GM23338 (cell line): ENCODE measurements at regions not wholly inside any gene's neighbourhood (a gene's known extent, or its start where the extent isn't known, plus 50 kb on each side); places are given as distances from the start of the nearest gene placed in this dataset.

ENCODE experiments used
- ATAC-seq: fragments of 200-7000 bp; cut with Tn5 transposase; 3 replicates; pipeline ENCODE4 v1.9.1; 2020
- DNase-seq: peaks from one replicate; pipeline ENCODE4 v3.0.0-alpha.2; 2015; ENCODE audit warnings: low spot score
- H2AFZ ChIP-seq: fragments of 200-600 bp; sonication (generic); 2 replicates; pipeline ENCODE4 v1.8.0; 2016; ENCODE audit warnings: antibody characterized with exemption, mild to moderate bottlenecking, moderate library complexity
- H3F3A ChIP-seq: fragments of 200-600 bp; sonication (generic); replicated peaks from 2 replicates; pipeline ENCODE4 v1.8.0; 2017; ENCODE audit warnings: antibody characterized with exemption, mixed run types, low read depth
- H3K27ac ChIP-seq: fragments of 200-600 bp; sonication (generic); 2 replicates; pipeline ENCODE4 v1.6.1; 2016; ENCODE audit warnings: low read depth
- H3K27me3 ChIP-seq: fragments of 200-600 bp; sonication (generic); 2 replicates; pipeline ENCODE4 v1.8.0; 2016; ENCODE audit warnings: mild to moderate bottlenecking, mixed run types, moderate library complexity; ENCODE audit not compliant: insufficient read depth
- H3K36me3 ChIP-seq: fragments of 200-600 bp; sonication (generic); 2 replicates; pipeline ENCODE4 v1.8.0; 2016; ENCODE audit warnings: mild to moderate bottlenecking; ENCODE audit not compliant: insufficient read depth
- H3K4me1 ChIP-seq: fragments of 200-600 bp; sonication (generic); 2 replicates; pipeline ENCODE4 v1.8.0; 2016; ENCODE audit warnings: mild to moderate bottlenecking, moderate library complexity; ENCODE audit not compliant: insufficient read depth
- H3K4me2 ChIP-seq: fragments of 200-600 bp; sonication (generic); 2 replicates; pipeline ENCODE4 v1.7.1; 2017; ENCODE audit warnings: mixed run types
- H3K4me3 ChIP-seq: fragments of 200-600 bp; sonication (generic); 2 replicates; pipeline ENCODE4 v1.6.1; 2016; ENCODE audit warnings: mixed run types
- H3K79me2 ChIP-seq: fragments of 200-600 bp; sonication (generic); replicated peaks from 2 replicates; pipeline ENCODE4 v1.8.0; 2017; ENCODE audit warnings: mild to moderate bottlenecking; ENCODE audit not compliant: insufficient read depth
- H3K9me2 ChIP-seq: fragments of 200-600 bp; sonication (generic); 2 replicates; pipeline ENCODE4 v1.8.0; 2017; ENCODE audit not compliant: insufficient read depth
- H4K20me1 ChIP-seq: fragments of 200-600 bp; sonication (generic); replicated peaks from 2 replicates; pipeline ENCODE4 v1.8.0; 2017; ENCODE audit warnings: mild to moderate bottlenecking; ENCODE audit not compliant: insufficient read depth
- H3K27ac Mint-ChIP-seq: 2 replicates; pipeline ENCODE4 v1.8.0; 2020; ENCODE audit warnings: inconsistent platforms, mild to moderate bottlenecking, moderate library complexity, mixed read lengths
- H3K27me3 Mint-ChIP-seq: 3 replicates; pipeline ENCODE4 v1.8.0; 2022; ENCODE audit warnings: low read depth, mild to moderate bottlenecking, moderate library complexity, mixed read lengths, inconsistent platforms; ENCODE audit not compliant: insufficient read depth, poor library complexity
- H3K36me3 Mint-ChIP-seq: 3 replicates; pipeline ENCODE4 v1.8.0; 2021; ENCODE audit warnings: low read depth, mild to moderate bottlenecking, inconsistent platforms, moderate library complexity, mixed read lengths
- H3K4me1 Mint-ChIP-seq: 3 replicates; pipeline ENCODE4 v1.8.0; 2020; ENCODE audit warnings: mild to moderate bottlenecking, inconsistent platforms, mixed read lengths
- H3K4me3 Mint-ChIP-seq: 3 replicates; pipeline ENCODE4 v1.8.0; 2021; ENCODE audit warnings: moderate library complexity, mild to moderate bottlenecking, inconsistent platforms, mixed read lengths
- H3K9me3 Mint-ChIP-seq: 3 replicates; pipeline ENCODE4 v1.8.0; 2020; ENCODE audit warnings: moderate library complexity, mild to moderate bottlenecking, inconsistent platforms, mixed read lengths
- EZH2phosphoT487 ChIP-seq: fragments of 200-600 bp; sonication (generic); IDR thresholded peaks from one replicate; pipeline ENCODE4 v1.8.1; 2018; ENCODE audit warnings: antibody characterized with exemption; ENCODE audit not compliant: unreplicated experiment
- NANOG ChIP-seq: IDR thresholded peaks from 2 replicates; pipeline ENCODE4 v1.6.1; 2016; ENCODE audit warnings: antibody characterized with exemption, borderline replicate concordance
- STAT1 ChIP-seq: IDR thresholded peaks from one replicate; pipeline ENCODE4 v1.6.1; 2016; ENCODE audit warnings: antibody characterized with exemption; ENCODE audit not compliant: unreplicated experiment
- ZNF114 ChIP-seq: fragments of 250-450 bp; sonication (Bioruptor Pico); IDR thresholded peaks from 2 replicates; pipeline ENCODE4 v1.5.0; 2020; ENCODE audit warnings: mild to moderate bottlenecking, moderate library complexity
- TF ChIP-seq, protein P1 (sequence below), 2 experiments: fragments of 200-600 bp in 1 of 2; sonication (generic) in 1 of 2; conservative IDR thresholded peaks; 2 replicates each; pipeline versions ENCODE4 v1.5.1 to v1.6.1; 2016 to 2017; ENCODE audit warnings: antibody characterized with exemption in 2 of 2, low read depth in 2 of 2, mild to moderate bottlenecking in 2 of 2, moderate library complexity in 1 of 2
- TF ChIP-seq, protein P2 (sequence below): IDR thresholded peaks from 2 replicates; pipeline ENCODE4 v1.6.1; 2016; ENCODE audit warnings: antibody characterized with exemption
- TF ChIP-seq, protein P3 (sequence below): fragments of 250-450 bp; sonication (Bioruptor Pico); IDR thresholded peaks from 2 replicates; pipeline ENCODE4 v1.5.0; 2020; ENCODE audit warnings: mild to moderate bottlenecking, moderate library complexity

DNA sequence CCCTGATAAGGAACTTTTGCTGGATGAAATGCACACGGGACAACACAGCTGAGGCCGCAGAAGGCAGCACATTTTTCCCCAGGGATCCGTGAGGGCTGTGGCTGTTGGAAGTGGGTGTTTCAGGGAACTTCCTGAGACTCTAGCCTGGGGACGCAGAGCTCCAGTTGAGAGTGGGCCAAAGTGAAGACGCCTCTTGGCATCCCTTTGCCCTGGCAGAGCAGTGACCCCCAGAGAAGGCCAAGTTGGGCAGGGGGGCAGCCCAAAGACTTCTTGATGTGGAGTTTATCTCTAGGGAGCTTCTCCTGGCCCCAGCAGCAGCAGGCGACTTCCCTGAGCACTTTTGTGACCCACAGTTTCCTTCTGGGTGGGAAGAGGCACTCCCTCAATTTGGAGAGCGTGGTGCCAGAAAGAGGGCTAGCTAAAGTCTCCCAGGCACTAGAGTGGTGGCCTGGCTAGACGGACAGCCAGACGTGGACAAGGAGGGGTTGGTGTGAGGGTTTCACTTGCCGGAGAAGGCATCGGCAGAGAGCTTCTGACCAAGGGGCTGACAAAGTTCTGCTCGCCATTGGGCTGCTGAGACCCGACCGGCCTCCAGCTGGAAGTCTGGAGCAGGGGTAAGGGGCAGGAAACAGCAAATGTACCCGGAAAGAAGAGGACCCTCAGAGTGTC lies 108.8 kb downstream of the ACKR3 start:
- Mint-ChIP-seq H3K4me3 (no peak overlapping the region), H3K9me3 (peaks cover 12% of the 10 kb centered on the region), H3K27me3 (no peaks in the 10 kb centered on the region), H3K36me3 (0 out of 3 replicates have a peak, but pooled peaks cover 4% of the 10 kb centered on the region), H3K27ac (no peak overlapping the region), H3K4me1 (peaks cover 8% of the 10 kb centered on the region; the same call in 1 of the 3 replicates)
- H2AFZ ChIP-seq: no peak overlapping the region
- no peak overlapping the region for H3K4me2 ChIP-seq
- no peak for DNase-seq
- 0 out of 2 replicates have a peak, but pooled peaks cover 3% of the 10 kb centered on the region for H3K9me2 ChIP-seq
- H3K4me1 ChIP-seq: no peaks in the 10 kb centered on the region
- H3K27ac ChIP-seq: no peak overlapping the region
- H3F3A ChIP-seq: no peaks in the 10 kb centered on the region
- no peaks in the 10 kb centered on the region for H3K36me3 ChIP-seq
- TF ChIP-seq EZH2phosphoT487: no peak
- no peak for TF ChIP-seq NANOG
- TF ChIP-seq, protein P1, sequence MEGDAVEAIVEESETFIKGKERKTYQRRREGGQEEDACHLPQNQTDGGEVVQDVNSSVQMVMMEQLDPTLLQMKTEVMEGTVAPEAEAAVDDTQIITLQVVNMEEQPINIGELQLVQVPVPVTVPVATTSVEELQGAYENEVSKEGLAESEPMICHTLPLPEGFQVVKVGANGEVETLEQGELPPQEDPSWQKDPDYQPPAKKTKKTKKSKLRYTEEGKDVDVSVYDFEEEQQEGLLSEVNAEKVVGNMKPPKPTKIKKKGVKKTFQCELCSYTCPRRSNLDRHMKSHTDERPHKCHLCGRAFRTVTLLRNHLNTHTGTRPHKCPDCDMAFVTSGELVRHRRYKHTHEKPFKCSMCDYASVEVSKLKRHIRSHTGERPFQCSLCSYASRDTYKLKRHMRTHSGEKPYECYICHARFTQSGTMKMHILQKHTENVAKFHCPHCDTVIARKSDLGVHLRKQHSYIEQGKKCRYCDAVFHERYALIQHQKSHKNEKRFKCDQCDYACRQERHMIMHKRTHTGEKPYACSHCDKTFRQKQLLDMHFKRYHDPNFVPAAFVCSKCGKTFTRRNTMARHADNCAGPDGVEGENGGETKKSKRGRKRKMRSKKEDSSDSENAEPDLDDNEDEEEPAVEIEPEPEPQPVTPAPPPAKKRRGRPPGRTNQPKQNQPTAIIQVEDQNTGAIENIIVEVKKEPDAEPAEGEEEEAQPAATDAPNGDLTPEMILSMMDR (conservative IDR thresholded peaks at IDR 0.05; ENCODE audit: low read depth in 2 of 2): no peak
- TF ChIP-seq ZNF114: no peak
- no peak for ATAC-seq
- no peaks in the 10 kb centered on the region for H4K20me1 ChIP-seq
- no peak overlapping the region for H3K4me3 ChIP-seq
- no peaks in the 10 kb centered on the region for H3K27me3 ChIP-seq
- no peaks in the 10 kb centered on the region for H3K79me2 ChIP-seq

DNA sequence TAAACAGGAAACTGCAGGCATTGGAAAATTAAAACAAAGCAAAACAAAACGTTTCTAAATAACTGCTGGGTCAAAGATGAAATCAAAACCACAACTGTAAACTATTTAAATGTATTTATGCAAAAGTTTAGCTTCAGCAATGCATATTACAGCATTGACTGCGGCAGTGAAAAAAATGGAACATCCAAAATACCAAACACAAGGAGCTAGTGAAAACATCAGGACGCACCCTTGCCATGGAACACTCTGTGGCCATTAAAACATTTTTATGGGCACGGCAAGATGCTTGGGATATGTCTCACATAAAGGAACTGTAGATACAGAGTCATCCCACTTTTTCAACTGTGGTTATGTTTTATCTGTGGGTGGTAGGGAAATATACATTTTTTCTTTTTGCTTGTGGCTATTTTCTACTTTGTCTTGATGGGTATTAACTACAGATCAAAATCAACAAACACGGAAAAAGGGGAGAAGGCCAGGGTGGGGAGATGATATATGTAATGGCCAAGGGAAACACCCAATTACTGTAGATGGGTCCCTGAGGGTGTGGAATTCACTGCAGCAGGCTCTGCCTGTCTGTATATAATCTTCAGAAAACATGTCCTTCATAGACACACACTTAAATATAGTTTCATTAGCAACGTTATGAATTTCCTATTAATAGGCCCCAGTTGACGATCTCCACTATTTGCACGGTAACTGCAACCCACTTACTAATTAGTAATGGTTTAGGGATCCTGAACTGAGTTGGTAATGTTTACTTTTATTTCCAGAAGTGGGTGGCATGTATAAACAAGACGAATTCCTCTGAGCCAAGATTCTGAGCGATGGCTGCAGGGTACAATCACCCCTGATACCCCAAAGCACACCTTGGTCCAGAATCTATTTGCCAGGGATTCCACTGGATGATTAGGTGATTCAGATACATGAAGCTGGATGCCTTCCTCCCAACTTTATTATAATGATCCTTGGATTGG lies 110.5 kb downstream of the ACKR3 start:
- Histone ChIP-seq H4K20me1 (no peaks in the 10 kb centered on the region), H3F3A (no peaks in the 10 kb centered on the region), H3K27ac (no peak overlapping the region), H3K27me3 (no peaks in the 10 kb centered on the region), H3K9me2 (0 out of 2 replicates have a peak, but pooled peaks cover 3% of the 10 kb centered on the region), H3K4me3 (no peak overlapping the region), H3K4me1 (peaks cover 8% of the 10 kb centered on the region; the same call in 1 of the 2 replicates), H3K4me2 (no peak overlapping the region), H3K79me2 (no peaks in the 10 kb centered on the region), H3K36me3 (no peaks in the 10 kb centered on the region), H2AFZ (no peak overlapping the region)
- DNase-seq (no peak), ATAC-seq (no peak)
- no peaks in the 10 kb centered on the region for H3K36me3 Mint-ChIP-seq
- H3K4me3 Mint-ChIP-seq: no peak overlapping the region
- H3K4me1 Mint-ChIP-seq: peaks cover 19% of the 10 kb centered on the region
- H3K9me3 Mint-ChIP-seq: no peaks in the 10 kb centered on the region
- peaks cover 2% of the 10 kb centered on the region for H3K27me3 Mint-ChIP-seq
- H3K27ac Mint-ChIP-seq: no peak overlapping the region
- TF ChIP-seq, protein P2, sequence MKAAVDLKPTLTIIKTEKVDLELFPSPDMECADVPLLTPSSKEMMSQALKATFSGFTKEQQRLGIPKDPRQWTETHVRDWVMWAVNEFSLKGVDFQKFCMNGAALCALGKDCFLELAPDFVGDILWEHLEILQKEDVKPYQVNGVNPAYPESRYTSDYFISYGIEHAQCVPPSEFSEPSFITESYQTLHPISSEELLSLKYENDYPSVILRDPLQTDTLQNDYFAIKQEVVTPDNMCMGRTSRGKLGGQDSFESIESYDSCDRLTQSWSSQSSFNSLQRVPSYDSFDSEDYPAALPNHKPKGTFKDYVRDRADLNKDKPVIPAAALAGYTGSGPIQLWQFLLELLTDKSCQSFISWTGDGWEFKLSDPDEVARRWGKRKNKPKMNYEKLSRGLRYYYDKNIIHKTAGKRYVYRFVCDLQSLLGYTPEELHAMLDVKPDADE: no peak
- no peak for TF ChIP-seq STAT1
- TF ChIP-seq, protein P3, sequence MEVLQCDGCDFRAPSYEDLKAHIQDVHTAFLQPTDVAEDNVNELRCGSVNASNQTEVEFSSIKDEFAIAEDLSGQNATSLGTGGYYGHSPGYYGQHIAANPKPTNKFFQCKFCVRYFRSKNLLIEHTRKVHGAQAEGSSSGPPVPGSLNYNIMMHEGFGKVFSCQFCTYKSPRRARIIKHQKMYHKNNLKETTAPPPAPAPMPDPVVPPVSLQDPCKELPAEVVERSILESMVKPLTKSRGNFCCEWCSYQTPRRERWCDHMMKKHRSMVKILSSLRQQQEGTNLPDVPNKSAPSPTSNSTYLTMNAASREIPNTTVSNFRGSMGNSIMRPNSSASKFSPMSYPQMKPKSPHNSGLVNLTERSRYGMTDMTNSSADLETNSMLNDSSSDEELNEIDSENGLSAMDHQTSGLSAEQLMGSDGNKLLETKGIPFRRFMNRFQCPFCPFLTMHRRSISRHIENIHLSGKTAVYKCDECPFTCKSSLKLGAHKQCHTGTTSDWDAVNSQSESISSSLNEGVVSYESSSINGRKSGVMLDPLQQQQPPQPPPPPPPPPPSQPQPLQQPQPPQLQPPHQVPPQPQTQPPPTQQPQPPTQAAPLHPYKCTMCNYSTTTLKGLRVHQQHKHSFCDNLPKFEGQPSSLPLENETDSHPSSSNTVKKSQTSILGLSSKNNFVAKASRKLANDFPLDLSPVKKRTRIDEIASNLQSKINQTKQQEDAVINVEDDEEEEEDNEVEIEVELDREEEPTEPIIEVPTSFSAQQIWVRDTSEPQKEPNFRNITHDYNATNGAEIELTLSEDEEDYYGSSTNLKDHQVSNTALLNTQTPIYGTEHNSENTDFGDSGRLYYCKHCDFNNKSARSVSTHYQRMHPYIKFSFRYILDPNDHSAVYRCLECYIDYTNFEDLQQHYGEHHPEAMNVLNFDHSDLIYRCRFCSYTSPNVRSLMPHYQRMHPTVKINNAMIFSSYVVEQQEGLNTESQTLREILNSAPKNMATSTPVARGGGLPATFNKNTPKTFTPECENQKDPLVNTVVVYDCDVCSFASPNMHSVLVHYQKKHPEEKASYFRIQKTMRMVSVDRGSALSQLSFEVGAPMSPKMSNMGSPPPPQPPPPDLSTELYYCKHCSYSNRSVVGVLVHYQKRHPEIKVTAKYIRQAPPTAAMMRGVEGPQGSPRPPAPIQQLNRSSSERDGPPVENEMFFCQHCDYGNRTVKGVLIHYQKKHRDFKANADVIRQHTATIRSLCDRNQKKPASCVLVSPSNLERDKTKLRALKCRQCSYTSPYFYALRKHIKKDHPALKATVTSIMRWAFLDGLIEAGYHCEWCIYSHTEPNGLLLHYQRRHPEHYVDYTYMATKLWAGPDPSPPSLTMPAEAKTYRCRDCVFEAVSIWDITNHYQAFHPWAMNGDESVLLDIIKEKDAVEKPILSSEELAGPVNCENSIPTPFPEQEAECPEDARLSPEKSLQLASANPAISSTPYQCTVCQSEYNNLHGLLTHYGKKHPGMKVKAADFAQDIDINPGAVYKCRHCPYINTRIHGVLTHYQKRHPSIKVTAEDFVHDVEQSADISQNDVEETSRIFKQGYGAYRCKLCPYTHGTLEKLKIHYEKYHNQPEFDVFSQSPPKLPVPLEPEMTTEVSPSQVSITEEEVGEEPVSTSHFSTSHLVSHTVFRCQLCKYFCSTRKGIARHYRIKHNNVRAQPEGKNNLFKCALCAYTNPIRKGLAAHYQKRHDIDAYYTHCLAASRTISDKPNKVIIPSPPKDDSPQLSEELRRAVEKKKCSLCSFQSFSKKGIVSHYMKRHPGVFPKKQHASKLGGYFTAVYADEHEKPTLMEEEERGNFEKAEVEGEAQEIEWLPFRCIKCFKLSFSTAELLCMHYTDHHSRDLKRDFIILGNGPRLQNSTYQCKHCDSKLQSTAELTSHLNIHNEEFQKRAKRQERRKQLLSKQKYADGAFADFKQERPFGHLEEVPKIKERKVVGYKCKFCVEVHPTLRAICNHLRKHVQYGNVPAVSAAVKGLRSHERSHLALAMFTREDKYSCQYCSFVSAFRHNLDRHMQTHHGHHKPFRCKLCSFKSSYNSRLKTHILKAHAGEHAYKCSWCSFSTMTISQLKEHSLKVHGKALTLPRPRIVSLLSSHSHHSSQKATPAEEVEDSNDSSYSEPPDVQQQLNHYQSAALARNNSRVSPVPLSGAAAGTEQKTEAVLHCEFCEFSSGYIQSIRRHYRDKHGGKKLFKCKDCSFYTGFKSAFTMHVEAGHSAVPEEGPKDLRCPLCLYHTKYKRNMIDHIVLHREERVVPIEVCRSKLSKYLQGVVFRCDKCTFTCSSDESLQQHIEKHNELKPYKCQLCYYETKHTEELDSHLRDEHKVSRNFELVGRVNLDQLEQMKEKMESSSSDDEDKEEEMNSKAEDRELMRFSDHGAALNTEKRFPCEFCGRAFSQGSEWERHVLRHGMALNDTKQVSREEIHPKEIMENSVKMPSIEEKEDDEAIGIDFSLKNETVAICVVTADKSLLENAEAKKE (CRISPR knock-in tag): no peak
